Gastroesophageal sphincter (tissue), 3 donors: ENCODE measurements at regions not wholly inside any gene's neighbourhood (a gene's known extent, or its start where the extent isn't known, plus 50 kb on each side); places are given as distances from the start of the nearest gene placed in this dataset.

Experiments used
- EP300 ChIP-seq: sonication (generic); formaldehyde crosslinking; IDR thresholded peaks from one replicate; pipeline ENCODE4 v1.6.1; 2017; ENCODE audit warnings: antibody characterized with exemption, mild to moderate bottlenecking
- POLR2AphosphoS5 ChIP-seq: sonication (generic); formaldehyde crosslinking; IDR thresholded peaks from one replicate; pipeline ENCODE4 v1.6.1; 2017; ENCODE audit warnings: antibody characterized with exemption
- TF ChIP-seq, protein P1 (sequence below), 4 experiments: fragments of 200-600 bp in 2 of 4; fragments of 450-650 bp in 2 of 4; sonication (generic) in 1 of 4; IDR thresholded peaks; one replicate each; pipeline ENCODE4 v1.5.1; 2017 to 2019; ENCODE audit warnings: antibody characterized with exemption in 4 of 4, mild to moderate bottlenecking in 2 of 4, moderate library complexity in 2 of 4

DNA sequence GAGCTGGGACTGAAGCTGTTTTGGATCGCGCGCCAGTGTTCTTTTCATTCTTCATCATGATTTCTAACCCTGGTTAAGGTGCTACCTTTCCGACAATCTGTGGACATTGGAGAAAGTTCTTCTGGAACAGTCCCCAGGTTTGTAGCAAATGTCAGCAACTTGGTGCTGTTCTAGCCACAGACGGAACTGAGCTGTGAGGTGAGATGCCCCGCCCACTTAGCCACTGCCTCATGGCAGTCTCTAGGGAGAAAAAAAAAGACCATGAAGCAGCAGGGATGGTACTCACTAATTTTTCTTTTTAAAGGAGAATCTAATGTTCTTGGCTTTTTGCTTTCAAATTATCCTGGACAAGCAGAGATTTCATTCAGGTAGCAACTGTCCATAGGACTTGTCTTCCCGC is 72.1 kb upstream of the STK32A start:
- no peak for TF ChIP-seq POLR2AphosphoS5
- TF ChIP-seq EP300 = no peak
- TF ChIP-seq, protein P1, sequence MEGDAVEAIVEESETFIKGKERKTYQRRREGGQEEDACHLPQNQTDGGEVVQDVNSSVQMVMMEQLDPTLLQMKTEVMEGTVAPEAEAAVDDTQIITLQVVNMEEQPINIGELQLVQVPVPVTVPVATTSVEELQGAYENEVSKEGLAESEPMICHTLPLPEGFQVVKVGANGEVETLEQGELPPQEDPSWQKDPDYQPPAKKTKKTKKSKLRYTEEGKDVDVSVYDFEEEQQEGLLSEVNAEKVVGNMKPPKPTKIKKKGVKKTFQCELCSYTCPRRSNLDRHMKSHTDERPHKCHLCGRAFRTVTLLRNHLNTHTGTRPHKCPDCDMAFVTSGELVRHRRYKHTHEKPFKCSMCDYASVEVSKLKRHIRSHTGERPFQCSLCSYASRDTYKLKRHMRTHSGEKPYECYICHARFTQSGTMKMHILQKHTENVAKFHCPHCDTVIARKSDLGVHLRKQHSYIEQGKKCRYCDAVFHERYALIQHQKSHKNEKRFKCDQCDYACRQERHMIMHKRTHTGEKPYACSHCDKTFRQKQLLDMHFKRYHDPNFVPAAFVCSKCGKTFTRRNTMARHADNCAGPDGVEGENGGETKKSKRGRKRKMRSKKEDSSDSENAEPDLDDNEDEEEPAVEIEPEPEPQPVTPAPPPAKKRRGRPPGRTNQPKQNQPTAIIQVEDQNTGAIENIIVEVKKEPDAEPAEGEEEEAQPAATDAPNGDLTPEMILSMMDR (IDR thresholded peaks at IDR 0.05) = no peak
